HFF-Myc (cell line): ENCODE measurements at regions not wholly inside any gene's neighbourhood (a gene's known extent, or its start where the extent isn't known, plus 50 kb on each side); places are given as distances from the start of the nearest gene placed in this dataset.
"Not testable (repeated sequence)": the region's sequence is repeated elsewhere in the genome, so short reads cannot be mapped to it uniquely, and the experiment has no call there.

Experiments
- DNase-seq: peaks from one replicate; pipeline ENCODE4 v3.0.0-alpha.2; 2011; ENCODE audit warnings: low read depth; ENCODE audit errors: extremely low read depth
- H3K4me3 ChIP-seq: replicated peaks from 2 replicates; pipeline ENCODE4 v1.5.1; 2011; ENCODE audit warnings: low read depth, mild to moderate bottlenecking, control low read depth, low read length
- CTCF ChIP-seq: IDR thresholded peaks from 2 replicates; pipeline ENCODE4 v1.5.1; 2012; ENCODE audit warnings: mild to moderate bottlenecking, low read depth, low read length, control low read depth; ENCODE audit errors: missing control alignments

DNA sequence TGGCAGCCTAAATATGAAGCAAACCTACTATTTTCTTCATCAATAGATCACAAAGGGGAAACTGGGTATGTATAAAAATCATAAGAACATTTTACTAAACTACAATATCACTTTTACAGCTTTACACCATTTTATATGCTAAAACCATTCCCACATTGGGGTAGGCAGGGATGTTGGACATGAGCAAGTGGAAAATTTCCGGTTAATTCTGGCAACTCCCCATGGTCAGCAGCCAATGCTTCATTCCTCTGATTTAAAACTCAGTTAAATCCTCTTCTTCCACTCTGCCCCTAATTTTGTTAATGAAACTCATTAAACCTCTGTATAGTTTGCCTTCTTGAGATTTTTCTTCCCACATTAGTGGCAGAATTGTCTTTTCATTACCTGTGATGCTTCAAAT, 552.5 kb upstream of the NECTIN3 start:
- no peak for DNase-seq
- no peak overlapping the region for H3K4me3 ChIP-seq
- TF ChIP-seq CTCF, result no peak

GRCh38 chr3:110521019-110521418, 550.6 kb upstream of the NECTIN3 start:
- peak; percentile 88 for DNase-seq
- no peak for TF ChIP-seq CTCF
- no peak overlapping the region for H3K4me3 ChIP-seq

DNA sequence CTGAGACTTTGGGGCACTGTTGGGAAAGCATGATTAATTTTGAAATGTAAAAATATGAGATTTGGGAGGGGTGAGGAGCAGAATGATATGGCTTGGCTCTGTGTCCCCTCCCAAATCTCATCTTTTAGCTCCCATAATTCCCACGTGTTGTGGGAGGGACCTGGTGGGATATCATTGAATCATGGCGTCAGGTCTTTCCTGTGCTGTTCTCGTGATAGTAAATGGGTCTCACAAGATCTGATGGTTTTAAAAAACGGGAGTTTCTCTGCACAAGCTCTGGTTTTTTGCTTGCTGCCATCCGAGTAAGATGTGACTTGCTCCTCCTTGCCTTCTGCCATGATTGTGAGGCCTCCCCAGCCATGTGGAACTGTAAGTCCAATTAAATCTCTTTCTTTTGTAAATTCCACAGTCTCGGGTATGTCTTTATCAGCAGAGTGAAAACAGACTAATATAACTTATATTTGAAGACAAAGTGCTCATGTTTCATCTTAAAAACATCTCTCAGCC, 546.0 kb upstream of the NECTIN3 start:
- not testable (repeated sequence) for DNase-seq

GRCh38 chr3:110526777-110527727, 544.6 kb upstream of the NECTIN3 start:
- TF ChIP-seq CTCF, result no peak
- DNase-seq, result peak; percentile 82
- no peak overlapping the region for H3K4me3 ChIP-seq

More for the DNA sequence above, 546.0 kb upstream of the NECTIN3 start:
- not testable (repeated sequence) for H3K4me3 ChIP-seq

DNA sequence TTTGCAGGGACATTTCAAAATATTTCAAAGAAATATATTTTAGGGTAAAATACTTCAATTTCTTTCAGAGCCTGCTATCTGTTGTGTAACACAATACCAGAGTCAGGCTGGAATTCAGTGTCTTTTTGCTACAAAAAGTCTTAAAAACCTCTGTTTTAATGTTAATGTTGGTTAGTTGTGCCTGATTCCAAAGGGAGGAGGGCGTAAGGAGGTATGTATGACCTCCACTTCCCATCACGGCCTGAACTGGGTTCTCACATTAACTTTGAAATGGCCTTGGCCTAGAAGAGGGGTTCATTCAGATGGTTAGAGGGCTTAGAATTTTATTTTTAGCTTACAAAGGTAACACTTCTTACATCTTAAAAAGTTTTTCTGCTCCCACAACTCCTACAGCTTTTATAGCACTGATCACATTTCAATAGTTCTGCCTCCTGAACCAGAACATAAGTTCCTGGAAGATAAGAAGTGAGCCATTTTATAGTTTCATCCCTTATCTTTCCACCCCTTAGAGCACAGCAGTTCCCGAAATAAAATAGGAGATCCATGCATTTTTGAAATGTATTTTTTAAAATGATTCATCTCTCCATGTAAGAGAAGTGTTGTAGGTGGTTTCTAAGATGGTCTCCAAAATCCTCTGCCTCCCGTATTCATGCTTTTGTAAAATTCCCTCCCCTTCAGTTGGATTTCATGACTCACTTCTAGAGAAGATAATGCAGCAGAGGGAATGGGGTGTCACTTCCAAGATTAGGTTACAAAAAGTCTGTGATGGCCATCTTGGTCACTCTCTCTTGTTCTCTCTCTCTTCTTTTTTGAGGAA, 543.1 kb upstream of the NECTIN3 start:
- DNase-seq, result no peak
- no peak for TF ChIP-seq CTCF
- H3K4me3 ChIP-seq, result no peak overlapping the region

- DNase-seq, result no peak
- TF ChIP-seq CTCF, result no peak
- H3K4me3 ChIP-seq, result no peak overlapping the region
These were observed 540.7 kb upstream of the NECTIN3 start for GRCh38 chr3:110530902-110531301.

DNA sequence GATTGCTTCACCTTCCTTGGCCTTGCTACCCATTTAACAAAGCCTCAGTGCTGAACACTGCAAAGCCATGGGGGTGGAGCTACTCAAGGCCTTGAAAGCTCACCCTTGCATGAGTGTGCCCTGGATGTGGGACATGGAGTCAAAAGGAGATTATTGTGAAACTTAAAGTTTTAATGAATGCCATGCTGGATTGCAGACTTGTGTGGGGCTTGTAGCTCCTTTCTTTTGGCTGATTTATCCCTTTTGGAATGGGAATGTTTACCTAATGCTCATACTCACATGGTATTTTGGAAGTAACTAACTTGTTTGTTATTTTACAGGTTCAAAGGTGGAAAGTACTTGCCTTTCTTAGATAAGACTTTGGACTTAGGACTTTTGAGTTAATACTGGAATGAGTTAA, 538.5 kb upstream of the NECTIN3 start:
- DNase-seq, result no peak
- no peak overlapping the region for H3K4me3 ChIP-seq
- no peak for TF ChIP-seq CTCF
